ENCODE measurements at regions not wholly inside any gene's neighbourhood (a gene's known extent, or its start where the extent isn't known, plus 50 kb on each side); places are given as distances from the start of the nearest gene placed in this dataset.

- no peak for DNase-seq
- TF ChIP-seq CTCF (IDR thresholded peaks at IDR 0.05 in 8 of 11, conservative IDR thresholded peaks at IDR 0.05 in 3 of 11) (no peak), POLR2AphosphoS5 (IDR thresholded peaks at IDR 0.05) (no peak), POLR2A (IDR thresholded peaks at IDR 0.05) (no peak)
- H3K4me3 ChIP-seq: no peak overlapping the region
- WGBS, 5 donors: 61 to 81% (median 79%) methylated on average over 1 of the region's 1 CpG
- H3K9me3 ChIP-seq: no peaks in the 10 kb centered on the region
- intact Hi-C loops (cut with DNase I; ENCODE audit: low total_unique reads): no loop called here
- H3K27me3 ChIP-seq (replicated peaks in 1 of 7): no peaks in the 10 kb centered on the region
- H3K27ac ChIP-seq: no peak overlapping the region
- H3K36me3 ChIP-seq: no peaks in the 10 kb centered on the region
- H3K4me1 ChIP-seq: no peaks in the 10 kb centered on the region
Observed at GRCh38 chr5:153902016-153902415, 136.7 kb downstream of the FAM114A2 start.

DNA sequence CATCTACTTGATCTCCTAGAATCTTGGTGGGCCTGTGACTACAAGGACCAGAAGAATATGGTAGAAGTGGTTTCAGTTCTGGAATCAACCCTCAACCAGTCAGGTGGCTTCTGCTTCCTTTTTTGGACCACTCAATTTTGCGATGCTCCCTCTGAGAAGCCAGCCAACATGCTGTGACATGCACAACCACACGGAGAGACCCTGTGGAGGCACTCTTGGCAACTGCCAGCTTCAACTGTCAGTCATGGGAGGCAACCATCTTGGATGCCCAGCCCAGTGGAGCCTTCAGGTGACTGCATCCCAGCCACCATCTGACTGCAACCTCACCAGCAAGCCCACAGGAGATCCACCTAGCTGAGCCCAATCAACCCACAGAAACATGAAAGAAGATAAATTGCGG is 137.3 kb downstream of the FAM114A2 start:
- Histone ChIP-seq H3K4me3 (no peak overlapping the region), H3K27ac (no peak overlapping the region), H3K4me1 (no peaks in the 10 kb centered on the region), H3K9me3 (no peaks in the 10 kb centered on the region), H3K27me3 (replicated peaks in 1 of 7) (no peaks in the 10 kb centered on the region), H3K36me3 (no peaks in the 10 kb centered on the region)
- WGBS, 5 donors: 65 to 85% (median 66%) methylated on average over 3 of the region's 3 CpGs
- no peak for TF ChIP-seq CTCF (IDR thresholded peaks at IDR 0.05 in 8 of 11, conservative IDR thresholded peaks at IDR 0.05 in 3 of 11)
- TF ChIP-seq POLR2A (IDR thresholded peaks at IDR 0.05): no peak
- no peak for TF ChIP-seq POLR2AphosphoS5 (IDR thresholded peaks at IDR 0.05)
- no peak for DNase-seq
- intact Hi-C loops (cut with DNase I; ENCODE audit: low total_unique reads): no loop called here

DNA sequence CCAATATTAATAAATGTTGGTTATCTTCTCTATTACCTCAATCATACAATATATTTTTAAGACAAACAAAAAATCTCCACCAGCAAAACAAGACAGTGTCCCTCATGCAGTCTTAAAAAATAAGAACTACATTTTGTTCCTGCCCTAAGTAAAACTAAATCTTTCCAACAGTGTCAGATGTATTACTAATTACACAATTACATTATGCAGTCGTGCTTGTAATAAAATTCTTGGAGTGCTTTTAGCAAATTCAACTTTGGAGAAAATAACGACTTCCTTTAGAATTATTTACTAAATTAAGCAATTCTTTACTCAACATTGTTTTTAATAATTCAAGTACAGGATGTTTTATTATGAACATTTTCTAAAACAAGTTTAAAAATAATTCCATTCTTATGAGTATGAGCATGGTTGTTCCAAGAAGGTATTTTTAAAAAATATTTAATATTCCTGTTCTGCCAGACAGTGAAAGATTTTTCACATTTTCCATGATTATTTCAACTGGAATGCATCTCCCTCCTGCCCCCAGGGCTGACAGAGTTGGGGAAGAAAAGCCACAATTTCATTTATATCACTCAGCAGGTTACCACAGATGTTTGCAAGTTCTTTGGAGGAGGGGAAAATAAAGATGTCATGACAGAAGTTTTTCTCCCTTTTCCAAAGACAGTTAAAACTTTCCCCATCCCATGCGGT is 137.9 kb downstream of the FAM114A2 start:
- Histone ChIP-seq H3K36me3 (no peaks in the 10 kb centered on the region), H3K27me3 (replicated peaks in 1 of 7) (no peaks in the 10 kb centered on the region), H3K27ac (no peak overlapping the region), H3K9me3 (no peaks in the 10 kb centered on the region), H3K4me3 (no peak overlapping the region), H3K4me1 (no peaks in the 10 kb centered on the region)
- TF ChIP-seq POLR2AphosphoS5 (IDR thresholded peaks at IDR 0.05): no peak
- no peak for TF ChIP-seq POLR2A (IDR thresholded peaks at IDR 0.05)
- TF ChIP-seq CTCF (IDR thresholded peaks at IDR 0.05 in 8 of 11, conservative IDR thresholded peaks at IDR 0.05 in 3 of 11): no peak
- intact Hi-C loops (cut with DNase I; ENCODE audit: low total_unique reads): no loop called here
- no peak for DNase-seq
- 65 to 76% (median 68%) methylated on average over 3 of the region's 3 CpGs for WGBS, 5 donors

DNA sequence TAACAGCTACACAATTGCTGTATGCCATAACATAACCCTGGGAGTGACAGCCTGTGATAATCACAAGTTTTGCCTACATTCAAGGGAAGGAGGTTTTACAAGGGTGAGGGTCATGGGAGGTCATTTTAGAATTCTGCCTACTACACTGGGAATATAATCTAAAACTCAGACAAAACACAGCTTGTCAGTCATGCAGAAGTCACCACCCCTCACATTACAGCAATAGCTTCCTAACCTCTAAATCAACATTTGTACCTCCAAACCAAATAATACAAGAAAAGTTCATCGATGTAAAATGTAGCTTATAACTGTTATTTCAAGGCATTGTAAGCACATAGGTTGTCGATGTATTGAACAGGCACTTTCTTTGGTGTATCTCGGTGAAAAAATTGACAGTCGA is 139.0 kb downstream of the FAM114A2 start:
- H3K27me3 ChIP-seq (replicated peaks in 1 of 7): no peaks in the 10 kb centered on the region

More for the DNA sequence above, 139.0 kb downstream of the FAM114A2 start:
- no peak for TF ChIP-seq POLR2AphosphoS5 (IDR thresholded peaks at IDR 0.05)
- TF ChIP-seq POLR2A (IDR thresholded peaks at IDR 0.05): no peak
- TF ChIP-seq CTCF (IDR thresholded peaks at IDR 0.05 in 8 of 11, conservative IDR thresholded peaks at IDR 0.05 in 3 of 11): no peak
- 81 to 84% (median 83%) methylated on average over 4 of the region's 4 CpGs for WGBS, 5 donors
- Histone ChIP-seq H3K9me3 (no peaks in the 10 kb centered on the region), H3K4me3 (no peak overlapping the region), H3K27ac (no peak overlapping the region), H3K36me3 (no peaks in the 10 kb centered on the region), H3K4me1 (no peaks in the 10 kb centered on the region)
- intact Hi-C loops (cut with DNase I; ENCODE audit: low total_unique reads): no loop called here
- DNase-seq: no peak
